KMS-11 (cell line): ENCODE measurements at regions not wholly inside any gene's neighbourhood (a gene's known extent, or its start where the extent isn't known, plus 50 kb on each side); places are given as distances from the start of the nearest gene placed in this dataset.

Experiments
- H2AFZ ChIP-seq: fragments of 200-600 bp; sonication (generic); 2 replicates; pipeline ENCODE4 v1.6.1; 2016; ENCODE audit warnings: antibody characterized with exemption, mixed run types, low read depth
- H3K27ac ChIP-seq: fragments of 200-600 bp; sonication (generic); 2 replicates; pipeline ENCODE4 v1.6.1; 2016; ENCODE audit warnings: mild to moderate bottlenecking, mixed run types
- H3K27me3 ChIP-seq: fragments of 200-600 bp; sonication (generic); 2 replicates; pipeline ENCODE4 v1.6.1; 2017; ENCODE audit warnings: mild to moderate bottlenecking, low read depth, mixed run types, moderate library complexity; ENCODE audit not compliant: insufficient read depth
- H3K36me3 ChIP-seq: fragments of 200-600 bp; sonication (generic); 2 replicates; pipeline ENCODE4 v1.6.1; 2017; ENCODE audit warnings: mild to moderate bottlenecking, mixed run types; ENCODE audit not compliant: insufficient read depth
- H3K4me1 ChIP-seq: fragments of 200-600 bp; sonication (generic); 2 replicates; pipeline ENCODE4 v1.6.1; 2016; ENCODE audit warnings: mild to moderate bottlenecking, low read depth, mixed run types; ENCODE audit not compliant: poor library complexity, severe bottlenecking
- H3K4me2 ChIP-seq: fragments of 200-600 bp; sonication (generic); 2 replicates; pipeline ENCODE4 v1.7.0; 2016; ENCODE audit warnings: mild to moderate bottlenecking, mixed run types
- H3K4me3 ChIP-seq: fragments of 200-600 bp; sonication (generic); IDR thresholded peaks from 2 replicates; pipeline ENCODE4 v1.6.1; 2017; ENCODE audit warnings: low read depth, low read length, mixed read lengths; ENCODE audit not compliant: insufficient read depth
- H3K79me2 ChIP-seq: fragments of 200-600 bp; sonication (generic); 2 replicates; pipeline ENCODE4 v1.6.1; 2016; ENCODE audit warnings: low read depth, mixed run types; ENCODE audit not compliant: insufficient read depth
- H3K9ac ChIP-seq: fragments of 200-600 bp; sonication (generic); 2 replicates; pipeline ENCODE4 v1.6.1; 2016; ENCODE audit warnings: mild to moderate bottlenecking, mixed run types
- H4K20me1 ChIP-seq: fragments of 200-600 bp; sonication (generic); 2 replicates; pipeline ENCODE4 v1.6.1; 2016; ENCODE audit warnings: mild to moderate bottlenecking, mixed run types; ENCODE audit not compliant: insufficient read depth
- CTCF ChIP-seq: fragments of 200-600 bp; sonication (generic); conservative IDR thresholded peaks from 2 replicates; pipeline ENCODE4 v1.6.1; 2017; ENCODE audit warnings: low read depth, mild to moderate bottlenecking, antibody characterized with exemption, low read length, moderate library complexity, mixed read lengths

GRCh38 chr3:145519398-145520047 is 641.5 kb downstream of the PLOD2 start:
- Histone ChIP-seq H3K27me3 (no peaks in the 10 kb centered on the region), H3K27ac (no peak overlapping the region), H2AFZ (no peak overlapping the region), H3K36me3 (no peaks in the 10 kb centered on the region), H3K79me2 (no peaks in the 10 kb centered on the region), H4K20me1 (no peaks in the 10 kb centered on the region), H3K9ac (no peak overlapping the region), H3K4me1 (no peaks in the 10 kb centered on the region), H3K4me3 (no peak overlapping the region), H3K4me2 (no peak overlapping the region)
- TF ChIP-seq CTCF = no peak

- Histone ChIP-seq H3K4me2 (no peak overlapping the region), H3K27ac (no peak overlapping the region), H3K36me3 (no peaks in the 10 kb centered on the region), H2AFZ (no peak overlapping the region), H3K27me3 (no peaks in the 10 kb centered on the region), H3K79me2 (no peaks in the 10 kb centered on the region), H4K20me1 (no peaks in the 10 kb centered on the region), H3K4me1 (no peaks in the 10 kb centered on the region), H3K4me3 (no peak overlapping the region), H3K9ac (no peak overlapping the region)
- TF ChIP-seq CTCF = no peak
Observed at GRCh38 chr3:145522179-145522578, 638.8 kb downstream of the PLOD2 start.

- no peaks in the 10 kb centered on the region for H3K4me1 ChIP-seq
- no peak overlapping the region for H3K9ac ChIP-seq
- H3K4me3 ChIP-seq = no peak overlapping the region
- no peaks in the 10 kb centered on the region for H4K20me1 ChIP-seq
- no peak overlapping the region for H3K27ac ChIP-seq
- H3K36me3 ChIP-seq = no peaks in the 10 kb centered on the region
- TF ChIP-seq CTCF = no peak
- no peak overlapping the region for H2AFZ ChIP-seq
- no peaks in the 10 kb centered on the region for H3K79me2 ChIP-seq
- no peak overlapping the region for H3K4me2 ChIP-seq
- no peaks in the 10 kb centered on the region for H3K27me3 ChIP-seq
Observed at GRCh38 chr3:145522893-145523651, 637.9 kb downstream of the PLOD2 start.

- no peaks in the 10 kb centered on the region for H4K20me1 ChIP-seq
Observed at GRCh38 chr3:145531548-145531947, 629.4 kb downstream of the PLOD2 start.

More at GRCh38 chr3:145531548-145531947, 629.4 kb downstream of the PLOD2 start:
- H3K27ac ChIP-seq = no peak overlapping the region
- H3K27me3 ChIP-seq = no peaks in the 10 kb centered on the region
- H3K4me2 ChIP-seq = no peak overlapping the region
- H3K79me2 ChIP-seq = no peaks in the 10 kb centered on the region
- no peaks in the 10 kb centered on the region for H3K4me1 ChIP-seq
- no peak overlapping the region for H3K9ac ChIP-seq
- H3K36me3 ChIP-seq = no peaks in the 10 kb centered on the region; the same call in 1 of the 2 replicates
- H2AFZ ChIP-seq = no peak overlapping the region
- H3K4me3 ChIP-seq = no peak overlapping the region
- TF ChIP-seq CTCF = no peak
